Fibroblast of gingiva (primary cell): ENCODE measurements at regions not wholly inside any gene's neighbourhood (a gene's known extent, or its start where the extent isn't known, plus 50 kb on each side); places are given as distances from the start of the nearest gene placed in this dataset.
"Not testable (repeated sequence)": the region's sequence is repeated elsewhere in the genome, so short reads cannot be mapped to it uniquely, and the experiment has no call there.

Experiments used
- DNase-seq: peaks from one replicate; pipeline ENCODE4 v3.0.0-alpha.2; 2011; ENCODE audit warnings: low read depth

DNA sequence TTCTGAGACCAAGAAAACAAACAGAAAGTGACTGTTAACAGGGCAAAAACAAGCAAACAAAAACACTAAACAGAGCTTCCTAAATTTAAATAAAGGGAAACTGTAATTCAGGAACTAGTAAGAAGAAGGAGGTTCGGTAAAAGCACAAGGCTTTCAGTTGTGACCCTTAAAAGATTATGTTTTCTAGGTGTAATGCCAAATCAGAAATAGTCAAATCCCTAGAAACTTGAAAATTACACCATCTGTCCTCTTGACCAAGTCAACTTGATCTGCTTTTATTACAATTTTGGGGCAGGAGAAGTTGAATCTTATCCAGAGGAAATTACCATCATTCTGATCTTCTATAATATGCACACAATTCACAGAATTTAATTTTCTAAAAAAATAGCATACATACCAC lies 754.0 kb upstream of the ADGRL4 start:
- DNase-seq, result peak; percentile 1

- DNase-seq, result no peak
These were observed 743.1 kb upstream of the ADGRL4 start for GRCh38 chr1:79749607-79750006.

DNA sequence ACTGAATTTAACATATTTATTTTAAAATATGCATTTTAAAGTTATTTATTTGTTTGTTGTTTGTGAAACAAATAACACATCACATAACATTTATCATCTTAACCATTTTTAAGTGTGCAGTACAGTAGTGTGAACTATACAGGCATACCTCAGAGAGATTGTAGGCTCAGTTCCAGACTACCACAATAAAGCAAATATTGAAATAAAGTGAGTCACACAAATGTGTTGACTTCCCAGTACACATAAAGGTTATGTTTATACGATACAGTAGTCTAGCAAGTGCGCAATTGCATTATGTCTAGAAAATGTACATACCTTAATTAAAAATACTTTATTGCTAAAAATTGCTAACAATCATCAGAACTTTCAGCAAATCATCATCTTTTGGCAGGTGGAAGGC lies 739.4 kb upstream of the ADGRL4 start:
- no peak for DNase-seq

- no peak for DNase-seq
These were observed 738.2 kb upstream of the ADGRL4 start for GRCh38 chr1:79744746-79745145.

GRCh38 chr1:79741720-79742421 lies 735.3 kb upstream of the ADGRL4 start:
- no peak for DNase-seq

- no peak for DNase-seq
These were observed 731.6 kb upstream of the ADGRL4 start for GRCh38 chr1:79738101-79738500.

DNA sequence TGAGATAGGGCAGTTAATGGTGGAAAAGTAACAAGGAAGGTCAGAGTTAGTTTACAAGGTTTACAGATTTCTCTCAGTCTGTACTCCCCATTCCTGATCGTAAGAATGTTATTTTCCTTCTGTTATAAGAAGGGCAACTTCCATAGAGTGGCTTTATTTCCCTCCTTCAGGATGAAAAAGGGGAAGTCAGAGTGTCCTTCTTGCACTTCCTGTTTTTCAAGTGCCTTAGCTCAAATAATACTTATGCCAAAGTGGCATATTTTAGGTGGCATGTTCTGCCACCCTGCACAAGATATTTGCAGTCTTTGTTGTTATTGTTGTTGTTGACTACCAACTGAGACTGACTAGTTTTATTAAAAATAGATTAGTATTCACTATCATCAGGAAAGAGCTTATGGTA lies 730.7 kb upstream of the ADGRL4 start:
- no peak for DNase-seq

GRCh38 chr1:79732950-79733349 lies 726.4 kb upstream of the ADGRL4 start:
- DNase-seq, result no peak

GRCh38 chr1:79726911-79727310 lies 720.4 kb upstream of the ADGRL4 start:
- DNase-seq, result peak; percentile 77

DNA sequence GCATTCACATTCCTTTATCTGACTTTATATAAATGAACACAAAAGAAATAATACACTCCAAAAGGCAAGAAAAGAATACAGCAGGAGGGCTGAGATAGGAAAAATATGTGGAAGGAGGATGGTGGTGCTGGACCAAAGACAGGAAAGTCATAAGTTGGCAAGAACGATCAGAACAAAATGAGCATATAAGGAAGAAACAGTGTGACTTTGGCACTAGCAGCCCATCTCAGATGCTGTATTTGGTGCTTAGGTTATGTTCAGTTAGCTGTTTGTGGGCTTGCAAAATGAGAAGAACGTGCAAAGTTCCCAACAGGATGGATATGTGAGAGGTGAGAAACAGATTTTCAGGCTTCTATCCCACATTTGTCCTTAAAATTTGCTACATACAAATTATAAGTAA lies 719.8 kb upstream of the ADGRL4 start:
- peak; percentile 61 for DNase-seq

DNA sequence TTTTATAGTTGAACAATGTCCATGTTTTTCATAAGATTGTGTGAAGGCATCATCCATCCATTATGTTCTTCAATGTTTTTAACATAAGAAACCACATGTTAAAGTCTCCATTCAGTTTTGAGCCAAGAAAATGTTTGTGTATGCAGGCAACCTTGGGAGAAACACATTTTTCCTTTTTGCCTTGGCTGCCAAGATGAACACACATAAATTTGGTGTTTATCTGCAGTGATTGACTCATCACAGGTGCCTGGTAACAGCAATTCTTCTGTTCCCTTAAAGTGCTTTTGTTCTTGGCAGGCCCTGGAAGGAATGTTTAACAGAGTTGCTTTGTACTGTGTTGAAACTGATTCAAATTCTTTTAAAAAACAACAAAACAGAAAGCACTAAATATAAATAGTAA lies 709.9 kb upstream of the ADGRL4 start:
- DNase-seq, result peak; percentile 75

DNA sequence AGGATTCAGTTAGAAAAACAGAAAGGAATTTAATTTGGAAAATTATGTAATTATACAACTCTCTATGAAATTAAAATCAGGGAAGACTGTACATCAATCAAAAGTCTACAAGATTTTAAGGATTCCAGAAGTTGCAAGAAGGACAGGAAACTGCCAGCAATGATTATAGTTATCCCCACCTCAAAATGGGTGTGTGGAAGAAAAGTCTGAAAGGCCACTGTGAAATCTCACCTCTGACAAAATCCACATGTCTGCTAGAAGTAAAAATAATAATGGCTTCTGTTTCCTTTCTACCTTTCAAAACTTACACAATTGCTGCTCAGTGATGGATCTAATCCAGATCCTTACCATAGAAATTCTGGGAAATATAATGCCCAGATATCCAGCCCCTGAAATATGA lies 708.1 kb upstream of the ADGRL4 start:
- no peak for DNase-seq

GRCh38 chr1:79711001-79711431 lies 704.5 kb upstream of the ADGRL4 start:
- DNase-seq, result peak; percentile 43

- DNase-seq, result peak; percentile 3
These were observed 702.2 kb upstream of the ADGRL4 start for GRCh38 chr1:79708646-79709265.

DNA sequence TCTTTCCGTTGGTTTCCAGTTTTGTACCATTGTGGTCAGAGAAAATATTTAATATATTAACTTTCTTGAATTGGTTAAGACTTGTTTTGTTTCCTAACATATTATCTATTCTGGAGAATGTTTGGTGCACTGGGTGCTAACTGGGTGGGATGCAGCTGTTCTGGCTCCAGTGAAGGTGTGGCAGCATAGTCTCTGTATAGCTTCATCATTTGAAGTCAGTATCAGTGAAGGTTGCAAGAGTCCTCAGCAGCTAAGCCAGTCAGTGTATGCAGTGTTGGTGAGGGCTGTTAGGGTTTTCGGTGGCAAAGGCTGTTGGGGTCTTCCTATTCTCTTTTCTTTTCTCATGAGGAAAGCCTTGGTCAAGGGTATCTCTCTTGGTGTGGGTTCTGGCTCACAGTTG lies 698.7 kb upstream of the ADGRL4 start:
- DNase-seq, result no peak

DNA sequence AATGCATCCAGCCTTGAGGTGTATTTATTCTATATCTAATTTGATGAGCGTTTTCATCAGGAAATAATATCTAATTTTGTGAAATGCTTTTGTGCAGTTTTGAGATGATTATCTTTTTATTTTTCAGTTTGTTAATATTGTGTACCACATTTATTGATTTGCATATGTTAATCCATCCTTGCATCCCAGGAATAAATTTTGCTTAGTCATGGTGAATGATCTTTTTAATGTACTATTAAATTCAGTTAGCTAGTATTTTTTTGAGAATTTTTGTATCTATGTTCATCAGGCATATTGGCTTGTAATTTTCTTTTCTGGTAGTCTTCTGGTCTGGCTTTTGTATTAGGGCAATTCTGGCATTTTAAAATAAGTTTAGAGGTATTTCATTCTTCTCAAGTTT lies 697.5 kb upstream of the ADGRL4 start:
- no peak for DNase-seq

GRCh38 chr1:79702336-79702999 lies 695.9 kb upstream of the ADGRL4 start:
- not testable (repeated sequence) for DNase-seq

- DNase-seq, result no peak
These were observed 688.6 kb upstream of the ADGRL4 start for GRCh38 chr1:79695138-79695537.

DNA sequence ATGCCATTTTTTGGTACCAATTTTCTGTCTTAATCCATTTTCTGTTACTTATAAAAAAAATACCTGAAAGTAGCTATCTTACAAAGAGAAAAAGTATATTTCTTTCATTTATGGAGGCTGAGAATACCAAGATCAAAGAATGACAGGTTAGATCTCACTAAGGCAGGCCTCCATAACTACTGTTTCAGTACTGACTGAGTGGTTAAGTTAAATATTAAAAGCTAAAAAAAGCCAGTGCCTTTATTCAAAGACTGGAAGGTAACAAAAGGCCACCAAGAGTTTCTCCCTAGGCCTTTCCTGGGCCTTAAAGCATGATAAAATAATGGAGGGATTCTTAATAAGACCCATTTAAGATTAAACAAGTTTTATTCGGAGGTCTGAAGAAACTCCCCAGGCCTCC lies 687.7 kb upstream of the ADGRL4 start:
- no peak for DNase-seq

- DNase-seq, result no peak
These were observed 687.0 kb upstream of the ADGRL4 start for GRCh38 chr1:79693441-79694114.

DNA sequence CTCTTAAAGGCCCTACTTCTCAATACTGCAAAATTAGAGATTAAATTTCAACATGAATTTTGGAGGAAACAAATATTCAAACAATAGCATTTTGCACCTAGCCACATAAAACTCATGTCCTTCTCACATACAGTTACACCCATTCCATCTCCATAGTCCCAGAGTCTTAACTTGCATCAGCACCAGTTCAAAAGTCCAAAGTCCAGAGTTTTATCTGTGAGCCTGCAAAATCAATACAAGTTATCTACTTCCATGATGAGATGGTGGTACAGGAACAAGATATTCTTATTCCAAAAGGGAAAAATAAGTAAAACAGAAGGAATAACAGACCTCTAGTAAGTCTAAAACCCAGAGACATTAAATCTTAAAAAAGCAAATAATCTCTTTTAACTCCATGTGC lies 686.0 kb upstream of the ADGRL4 start:
- DNase-seq, result no peak

DNA sequence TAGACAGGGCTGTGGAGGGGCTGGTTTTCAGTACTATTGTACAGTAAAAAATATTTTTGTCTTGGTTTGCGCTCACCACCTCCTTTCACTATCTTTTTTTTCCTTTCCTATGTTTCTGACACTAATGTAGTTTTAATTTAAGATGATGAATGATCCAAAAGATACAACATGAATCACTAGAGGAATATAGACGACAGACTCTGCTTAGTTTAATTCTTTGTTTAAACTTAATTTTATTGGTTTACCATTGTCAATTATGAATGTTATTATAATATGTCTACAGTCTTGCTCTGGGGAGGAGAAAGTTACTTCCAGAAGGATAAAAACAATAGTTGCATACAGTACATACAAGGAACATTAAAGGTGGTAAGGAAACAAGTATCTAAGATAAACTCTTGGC lies 682.4 kb upstream of the ADGRL4 start:
- DNase-seq, result no peak

DNA sequence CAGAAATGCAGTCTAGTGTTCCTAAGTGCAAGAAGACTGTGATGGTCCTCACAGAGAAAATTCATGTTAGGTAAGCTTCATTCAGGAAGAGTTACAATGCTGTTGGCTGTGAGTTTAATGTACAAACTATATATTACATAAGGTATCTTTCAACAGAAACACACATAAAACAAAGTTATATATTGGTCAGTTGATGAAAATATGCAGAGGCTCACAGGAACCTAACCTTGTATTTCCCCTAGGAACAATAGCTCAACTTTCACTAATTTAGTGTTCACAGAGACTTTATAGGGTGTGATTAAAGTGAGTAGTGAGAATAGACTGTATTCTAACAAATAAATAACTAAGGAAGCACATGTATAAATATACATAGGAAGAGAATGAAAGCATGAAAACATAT lies 676.9 kb upstream of the ADGRL4 start:
- no peak for DNase-seq
